Dermis blood vessel endothelial cell (primary cell): ENCODE measurements at regions not wholly inside any gene's neighbourhood (a gene's known extent, or its start where the extent isn't known, plus 50 kb on each side); places are given as distances from the start of the nearest gene placed in this dataset.
A peak's percentile ranks its signal among the peaks of the same experiment; 100 is the strongest.

Source experiments
- DNase-seq: peaks from one replicate; pipeline ENCODE4 v3.0.0; 2010

DNA sequence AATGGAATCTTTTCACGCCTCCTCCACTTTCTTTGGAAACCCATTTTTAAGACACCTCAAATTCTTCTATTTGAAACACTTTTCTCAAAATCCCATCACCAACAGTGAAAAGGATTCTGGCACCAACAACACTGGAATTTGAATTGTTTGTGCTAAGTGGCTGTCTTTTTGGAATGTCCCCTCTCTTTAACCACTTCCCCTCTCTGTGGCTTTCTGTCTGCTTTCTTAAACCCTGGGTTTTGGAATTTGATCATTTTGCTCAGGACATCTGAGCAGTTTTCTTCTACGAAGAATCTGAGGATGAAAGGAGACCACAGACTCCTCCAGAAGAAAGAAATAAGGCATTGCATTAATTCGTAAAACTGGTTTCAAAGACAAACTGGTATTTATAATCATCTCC lies 89.0 kb downstream of the MXRA5 start:
- DNase-seq = no peak

DNA sequence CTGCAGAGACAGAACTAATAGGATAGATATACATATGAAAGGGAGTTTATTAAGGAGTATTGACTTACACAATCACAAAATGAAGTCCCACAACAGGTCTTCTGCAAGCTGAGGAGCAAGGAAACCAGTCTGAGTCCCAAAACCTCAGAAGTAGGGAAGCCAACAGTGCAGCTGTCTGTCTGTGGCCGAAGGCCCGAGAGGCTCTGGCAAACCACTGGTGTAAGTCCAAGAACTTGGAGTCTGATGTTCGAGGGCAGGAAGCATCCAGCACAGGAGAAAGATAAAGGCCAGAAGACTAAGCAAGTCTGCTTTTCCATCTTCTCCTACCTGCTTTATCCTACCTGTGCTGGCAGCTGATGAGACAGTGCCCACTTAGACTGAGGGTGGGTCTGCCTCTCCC lies 89.6 kb downstream of the MXRA5 start:
- no peak for DNase-seq

GRCh38 chrX:3252744-3253143 lies 93.7 kb downstream of the MXRA5 start:
- DNase-seq = no peak

DNA sequence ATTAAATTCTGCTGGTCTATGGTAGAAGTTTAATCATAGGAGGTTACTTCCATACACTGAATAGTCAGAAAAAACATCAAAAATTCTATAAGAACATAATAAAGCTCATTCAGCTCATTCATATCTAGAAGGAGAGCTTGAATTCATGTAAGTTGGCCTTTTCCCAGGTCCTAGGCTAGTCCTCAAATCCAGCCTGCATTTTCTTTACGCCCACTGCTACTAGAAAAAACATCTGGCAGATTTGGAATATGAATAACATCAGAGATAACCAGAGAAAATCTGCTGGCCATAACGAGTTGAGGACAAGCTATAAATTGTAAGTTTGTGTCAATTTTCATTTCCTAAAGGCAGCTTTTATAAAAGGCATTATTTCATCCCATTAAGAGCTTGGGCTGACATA lies 95.5 kb downstream of the MXRA5 start:
- no peak for DNase-seq

DNA sequence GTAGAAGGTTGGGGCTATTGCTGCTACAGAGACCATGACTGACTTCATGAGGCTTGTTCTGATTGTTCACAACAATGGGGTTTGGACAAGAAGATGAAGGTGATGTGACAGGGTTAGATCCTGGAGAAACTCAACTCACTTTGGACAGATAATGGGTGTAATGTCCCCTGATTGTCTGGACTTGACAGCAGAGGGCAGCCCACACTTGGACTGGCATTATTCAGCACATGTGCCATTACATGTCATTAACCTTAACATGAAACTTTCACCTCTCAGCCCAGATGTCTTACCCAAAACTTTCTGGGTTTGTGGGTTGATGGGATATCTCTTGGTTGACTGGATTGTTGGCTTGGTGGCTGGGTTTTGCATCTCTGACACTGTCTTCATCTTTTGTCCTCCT lies 101.5 kb downstream of the MXRA5 start:
- peak; percentile 44 for DNase-seq

GRCh38 chrX:3244203-3244743 lies 102.2 kb downstream of the MXRA5 start:
- no peak for DNase-seq

- no peak for DNase-seq
These were observed 114.1 kb downstream of the MXRA5 start for GRCh38 chrX:3232262-3232923.

DNA sequence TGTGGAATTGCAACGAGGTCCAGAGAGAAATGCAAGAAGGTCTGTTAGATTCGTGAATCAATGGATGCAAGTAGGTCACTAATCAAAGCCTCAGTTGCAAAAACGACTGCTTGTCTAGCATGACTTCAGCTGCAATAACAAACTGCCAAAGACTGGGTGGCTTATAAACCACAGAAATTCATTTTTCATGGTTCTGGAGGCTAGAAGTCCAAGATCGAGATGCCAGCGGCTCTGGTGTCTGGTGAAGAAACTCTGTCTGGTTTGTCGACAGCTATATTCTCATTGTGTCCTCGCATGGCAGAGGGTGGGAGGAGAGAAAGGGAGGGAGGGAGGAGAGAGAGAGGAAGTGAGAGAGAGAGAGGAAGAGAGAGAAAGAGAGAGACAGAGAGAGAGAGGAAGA lies 114.7 kb downstream of the MXRA5 start:
- DNase-seq = no peak

DNA sequence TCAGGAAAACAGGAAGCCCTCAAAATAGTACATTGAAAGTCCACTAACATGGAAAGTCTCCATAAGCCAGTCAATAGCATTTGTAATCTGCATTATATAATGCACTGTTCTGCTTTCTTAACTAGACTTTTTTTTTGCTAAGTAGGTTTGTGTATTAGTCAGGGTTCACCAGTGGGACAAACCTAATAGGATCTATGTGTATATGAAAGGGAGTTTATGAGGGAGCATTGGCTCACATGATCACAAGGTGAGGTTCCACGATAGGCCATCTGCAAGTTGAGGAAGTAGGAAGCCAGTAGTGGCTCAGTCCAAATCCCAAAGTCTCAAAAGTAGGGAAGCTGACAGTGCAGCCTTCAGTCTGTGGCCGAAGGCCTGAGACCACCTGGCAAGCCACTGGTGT lies 116.0 kb downstream of the MXRA5 start:
- no peak for DNase-seq

DNA sequence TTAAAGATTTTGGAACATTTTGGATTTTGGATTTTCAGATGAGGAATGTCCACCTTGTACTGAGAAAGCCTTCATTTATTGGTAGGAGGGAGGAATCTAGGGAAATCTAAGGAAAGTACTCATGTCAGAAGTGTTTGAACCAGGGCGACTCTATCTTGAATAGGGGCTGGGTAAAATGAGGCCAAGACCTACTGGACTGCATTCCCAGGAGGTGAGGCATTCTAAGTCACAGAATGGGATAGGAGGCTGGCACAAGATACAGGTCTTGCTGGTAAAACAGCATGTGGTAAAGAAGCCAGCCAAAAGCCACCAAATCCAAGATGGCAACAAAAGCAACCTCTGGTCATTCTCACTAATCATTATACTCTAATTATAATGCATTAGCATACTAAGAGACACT lies 118.9 kb downstream of the MXRA5 start:
- DNase-seq = no peak

- DNase-seq = no peak
These were observed 120.4 kb downstream of the MXRA5 start for GRCh38 chrX:3226087-3226486.

DNA sequence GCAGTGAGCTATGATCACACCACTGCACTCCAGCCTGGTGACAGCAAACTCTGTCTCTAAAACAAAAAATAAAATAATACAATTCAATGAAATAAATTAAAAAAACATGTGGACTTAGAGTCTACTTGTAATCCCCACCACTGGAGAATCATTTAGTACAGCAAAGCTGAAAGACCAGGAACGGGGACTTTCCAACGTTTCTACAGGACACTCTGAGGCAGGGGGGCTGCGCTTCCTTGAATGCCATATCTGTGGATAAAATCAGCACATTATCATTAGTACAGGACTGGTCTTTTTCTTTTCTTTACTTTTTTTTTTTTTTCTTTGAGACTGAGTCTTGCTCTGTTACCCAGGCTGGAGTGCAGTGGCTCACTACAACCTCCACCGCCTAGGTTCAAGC lies 124.8 kb downstream of the MXRA5 start:
- DNase-seq = no peak

- no peak for DNase-seq
These were observed 126.8 kb downstream of the MXRA5 start for GRCh38 chrX:3219667-3220066.

DNA sequence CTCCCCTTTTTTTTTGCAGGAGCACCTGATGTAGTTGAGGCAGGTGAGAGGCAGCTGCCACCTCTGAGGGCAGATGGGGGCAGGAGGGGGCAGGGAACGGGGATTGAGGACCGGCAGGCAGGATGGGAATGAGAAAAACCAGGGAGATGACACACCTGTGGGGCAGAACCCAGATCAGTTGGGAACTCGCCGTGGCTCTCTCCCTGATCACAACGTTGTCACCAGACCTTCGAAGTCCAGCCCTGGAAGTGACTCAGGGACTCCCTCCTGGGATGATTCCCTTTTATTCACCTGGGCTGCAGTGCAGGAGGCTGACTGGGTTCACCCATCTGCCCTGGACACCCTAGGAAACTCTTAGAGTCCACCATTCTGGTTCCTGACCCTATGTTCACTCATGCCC lies 127.2 kb downstream of the MXRA5 start:
- DNase-seq = no peak

DNA sequence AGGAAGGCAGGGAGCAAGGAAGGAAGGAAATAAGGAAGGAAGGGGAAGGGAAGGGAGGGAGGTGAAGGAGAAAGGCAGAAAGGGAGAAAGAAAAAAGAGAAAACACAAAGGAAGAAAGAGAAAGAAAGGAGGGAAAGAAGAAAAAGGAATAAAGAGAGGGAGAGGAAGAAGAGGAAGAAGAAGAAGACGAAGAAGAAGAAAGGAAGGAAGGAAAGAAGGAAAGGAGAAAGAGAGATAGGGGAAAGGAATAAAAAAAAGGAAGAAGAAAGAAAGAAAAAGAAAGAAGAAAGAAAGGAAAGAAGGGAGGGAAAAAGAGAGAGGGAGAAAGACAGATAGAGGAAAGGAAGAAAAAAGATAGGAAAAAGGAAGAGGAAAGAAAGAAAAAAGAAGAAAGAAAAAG lies 128.0 kb downstream of the MXRA5 start:
- no peak for DNase-seq

- no peak for DNase-seq
These were observed 129.8 kb downstream of the MXRA5 start for GRCh38 chrX:3216581-3217180.

DNA sequence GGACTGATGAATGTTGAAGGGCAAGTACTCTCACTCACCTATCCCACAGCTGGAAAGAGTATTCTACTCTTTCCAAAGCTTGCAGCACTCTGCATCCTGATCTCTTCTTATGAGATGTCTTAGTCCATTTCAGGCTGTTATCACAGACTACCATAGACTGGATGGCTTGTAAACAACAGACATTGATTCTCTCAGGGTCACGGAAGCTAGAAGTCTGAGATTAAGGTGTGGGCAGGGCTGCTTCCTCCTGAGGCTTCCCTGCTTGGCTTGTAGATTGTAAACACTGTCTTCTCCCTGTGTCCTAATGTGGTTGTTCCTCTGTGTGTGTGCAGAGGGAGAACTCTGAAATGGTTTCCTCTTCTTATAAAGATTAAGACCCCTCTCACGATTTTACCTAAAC lies 131.2 kb downstream of the MXRA5 start:
- no peak for DNase-seq

- no peak for DNase-seq
These were observed 140.1 kb downstream of the MXRA5 start for GRCh38 chrX:3206314-3206713.

DNA sequence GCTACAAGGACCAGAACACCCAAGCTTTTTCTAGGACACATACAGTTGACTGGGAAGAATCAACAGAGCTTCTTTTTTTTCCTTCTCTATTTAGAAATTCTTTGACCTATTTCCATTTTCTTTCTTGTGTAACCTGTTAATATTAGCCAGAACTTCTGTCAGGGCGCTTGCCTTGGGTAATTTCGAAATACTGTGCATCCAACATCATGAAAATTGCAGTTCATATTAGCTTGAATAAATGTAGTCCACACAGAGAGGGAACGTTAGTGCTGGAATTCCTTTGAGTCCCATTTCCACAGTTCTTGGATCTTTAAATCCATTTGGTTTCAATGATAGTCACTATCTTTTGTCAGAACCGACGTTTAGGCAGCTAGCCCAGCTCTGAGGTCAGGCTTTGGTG lies 141.8 kb downstream of the MXRA5 start:
- no peak for DNase-seq

GRCh38 chrX:3195845-3196244 lies 150.6 kb downstream of the MXRA5 start:
- DNase-seq = no peak

- DNase-seq = no peak
These were observed 151.6 kb downstream of the ARSF start for GRCh38 chrX:3192835-3193234.

DNA sequence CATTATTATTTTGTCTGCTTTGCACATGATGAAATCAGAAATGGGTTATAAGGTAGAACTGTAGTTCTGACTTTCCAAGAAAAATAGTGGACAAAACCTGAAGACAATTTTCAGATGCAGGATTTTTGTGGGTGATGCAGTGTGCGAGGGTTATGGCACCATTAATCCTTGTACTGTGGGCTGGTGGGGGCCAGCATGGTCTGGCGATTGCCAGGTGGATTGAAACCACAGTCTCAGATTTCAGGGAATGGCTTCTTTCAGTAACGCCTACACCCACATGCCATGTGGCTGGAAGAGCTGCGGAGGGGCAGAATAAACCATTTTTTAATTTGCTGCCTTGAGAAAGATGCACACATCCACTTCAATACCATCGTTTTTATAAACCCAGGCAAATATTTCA lies 150.5 kb downstream of the ARSF start:
- no peak for DNase-seq

DNA sequence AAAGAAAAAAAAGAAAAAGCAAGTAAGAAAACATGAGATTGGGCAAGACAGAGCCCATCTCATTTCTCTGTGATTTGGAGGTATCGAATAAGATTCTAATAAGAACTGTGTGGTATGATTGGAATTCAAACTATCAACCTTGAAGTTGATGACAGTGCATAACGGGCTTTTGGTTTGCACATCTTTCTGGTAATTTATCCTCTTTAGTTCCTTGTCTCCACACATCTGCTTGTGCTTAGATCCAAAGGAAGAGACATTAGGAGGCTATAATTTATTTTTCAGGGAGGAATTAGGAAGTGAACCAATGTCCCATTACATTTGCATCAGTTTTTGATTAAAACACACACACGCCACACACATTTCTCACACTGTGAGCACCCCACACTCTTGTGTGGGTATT lies 149.9 kb downstream of the ARSF start:
- DNase-seq = no peak

- no peak for DNase-seq
These were observed 143.1 kb downstream of the ARSF start for GRCh38 chrX:3184176-3184930.
